ENCODE measurements at regions not wholly inside any gene's neighbourhood (a gene's known extent, or its start where the extent isn't known, plus 50 kb on each side); places are given as distances from the start of the nearest gene placed in this dataset.

GRCh38 chr2:7570247-7570646, 653.0 kb downstream of the RNF144A start:
- DNase-seq (ENCODE audit: extremely low spot score): no peak
- CTCF ChIA-PET: interaction anchor here (0.9 kb wide), 1 partner anchor 9 kb away, joined by 3 read pairs; no protein-coding TSS in a partner anchor
- POLR2A ChIA-PET: no interaction called here
- TF ChIP-seq, protein P1, sequence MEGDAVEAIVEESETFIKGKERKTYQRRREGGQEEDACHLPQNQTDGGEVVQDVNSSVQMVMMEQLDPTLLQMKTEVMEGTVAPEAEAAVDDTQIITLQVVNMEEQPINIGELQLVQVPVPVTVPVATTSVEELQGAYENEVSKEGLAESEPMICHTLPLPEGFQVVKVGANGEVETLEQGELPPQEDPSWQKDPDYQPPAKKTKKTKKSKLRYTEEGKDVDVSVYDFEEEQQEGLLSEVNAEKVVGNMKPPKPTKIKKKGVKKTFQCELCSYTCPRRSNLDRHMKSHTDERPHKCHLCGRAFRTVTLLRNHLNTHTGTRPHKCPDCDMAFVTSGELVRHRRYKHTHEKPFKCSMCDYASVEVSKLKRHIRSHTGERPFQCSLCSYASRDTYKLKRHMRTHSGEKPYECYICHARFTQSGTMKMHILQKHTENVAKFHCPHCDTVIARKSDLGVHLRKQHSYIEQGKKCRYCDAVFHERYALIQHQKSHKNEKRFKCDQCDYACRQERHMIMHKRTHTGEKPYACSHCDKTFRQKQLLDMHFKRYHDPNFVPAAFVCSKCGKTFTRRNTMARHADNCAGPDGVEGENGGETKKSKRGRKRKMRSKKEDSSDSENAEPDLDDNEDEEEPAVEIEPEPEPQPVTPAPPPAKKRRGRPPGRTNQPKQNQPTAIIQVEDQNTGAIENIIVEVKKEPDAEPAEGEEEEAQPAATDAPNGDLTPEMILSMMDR (IDR thresholded peaks at IDR 0.05; ENCODE audit: control extremely low read depth, extremely low read depth, low read depth, missing control alignments): no peak

DNA sequence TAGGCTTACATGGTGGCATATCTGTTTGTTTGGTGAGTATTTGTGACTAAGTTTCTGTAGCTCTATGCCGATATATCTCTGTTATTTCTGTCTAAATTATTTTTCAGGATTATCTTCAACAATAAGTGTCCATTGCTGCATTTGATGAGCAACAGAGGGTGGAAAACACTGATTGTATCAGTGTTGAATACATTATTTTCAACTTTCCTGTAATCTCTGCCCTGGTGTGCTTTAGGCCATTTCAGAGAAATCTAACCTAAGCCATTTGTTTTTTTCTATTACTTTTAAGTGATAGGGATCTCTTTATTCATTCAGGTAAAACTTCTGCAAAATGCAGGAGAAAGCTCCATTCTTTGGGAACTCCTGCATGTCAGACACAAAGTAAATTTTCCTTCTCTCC, 654.5 kb downstream of the RNF144A start:
- ChIA-PET CTCF (no interaction called here), POLR2A (no interaction called here)
- no peak for DNase-seq (ENCODE audit: extremely low spot score)
- TF ChIP-seq, protein P1 (IDR thresholded peaks at IDR 0.05; ENCODE audit: control extremely low read depth, extremely low read depth, low read depth, missing control alignments): no peak

DNA sequence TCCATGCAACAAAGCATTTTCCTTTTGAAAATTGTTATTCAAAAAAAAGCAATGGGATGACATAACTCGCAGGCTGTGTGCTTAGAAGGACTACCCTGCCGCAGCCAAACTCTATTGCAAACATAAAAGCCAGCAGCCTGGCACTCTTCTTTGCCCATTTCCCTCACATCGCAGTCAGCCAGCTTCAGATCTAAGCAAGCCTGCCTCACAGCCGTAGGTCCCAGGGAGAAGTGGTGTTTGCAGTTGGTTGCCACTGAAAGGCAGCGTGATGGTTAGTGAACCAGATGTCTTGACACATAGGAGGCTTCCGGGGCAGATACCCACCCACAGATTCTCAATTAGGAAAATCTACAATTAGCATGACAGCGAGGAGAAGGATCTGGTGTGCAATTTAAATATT, 655.2 kb downstream of the RNF144A start:
- no peak for DNase-seq (ENCODE audit: extremely low spot score)
- TF ChIP-seq, protein P1 (IDR thresholded peaks at IDR 0.05; ENCODE audit: control extremely low read depth, extremely low read depth, low read depth, missing control alignments): no peak
- POLR2A ChIA-PET: no interaction called here
- CTCF ChIA-PET: no interaction called here

DNA sequence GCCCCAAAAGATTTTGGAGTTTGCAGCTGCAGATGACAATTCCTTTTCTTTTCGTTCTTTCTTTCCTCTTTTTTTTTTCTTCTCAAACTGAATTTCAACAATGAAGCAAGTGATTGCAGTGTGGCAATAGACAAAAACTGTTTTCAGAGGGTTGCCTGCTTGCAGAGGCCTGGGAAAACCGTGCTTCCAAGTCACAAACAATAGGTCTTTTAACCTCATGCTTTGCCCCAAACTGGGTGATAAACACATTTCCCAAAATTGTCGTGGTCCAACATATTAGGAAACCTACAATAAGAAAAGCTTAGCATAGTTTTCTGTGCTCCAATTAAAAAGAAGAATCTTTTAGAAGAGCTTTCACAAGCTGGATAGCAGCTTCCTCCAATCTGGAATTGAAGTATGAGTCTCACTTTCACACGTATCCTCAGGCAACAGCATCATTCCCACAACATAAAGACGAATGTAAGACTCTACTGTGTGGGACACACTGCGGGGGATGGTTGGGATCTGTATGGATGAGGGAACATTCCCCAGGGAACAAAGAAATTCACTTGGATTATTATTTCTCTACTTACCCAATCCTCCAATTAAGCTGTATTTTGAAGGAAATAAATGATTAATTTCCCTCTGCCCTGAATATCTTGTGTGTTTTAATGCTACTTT, 656.1 kb downstream of the RNF144A start:
- CTCF ChIA-PET: no interaction called here
- no peak for DNase-seq (ENCODE audit: extremely low spot score)
- TF ChIP-seq, protein P1 (IDR thresholded peaks at IDR 0.05; ENCODE audit: control extremely low read depth, extremely low read depth, low read depth, missing control alignments): no peak
- POLR2A ChIA-PET: no interaction called here

- ChIA-PET POLR2A (no interaction called here), CTCF (interaction anchor here (0.9 kb wide), 1 partner anchor 97 kb away, joined by 3 read pairs; no protein-coding TSS in a partner anchor)
- no peak for DNase-seq (ENCODE audit: extremely low spot score)
- TF ChIP-seq, protein P1 (IDR thresholded peaks at IDR 0.05; ENCODE audit: control extremely low read depth, extremely low read depth, low read depth, missing control alignments): no peak
Observed at GRCh38 chr2:7574385-7574784, 657.2 kb downstream of the RNF144A start.

DNA sequence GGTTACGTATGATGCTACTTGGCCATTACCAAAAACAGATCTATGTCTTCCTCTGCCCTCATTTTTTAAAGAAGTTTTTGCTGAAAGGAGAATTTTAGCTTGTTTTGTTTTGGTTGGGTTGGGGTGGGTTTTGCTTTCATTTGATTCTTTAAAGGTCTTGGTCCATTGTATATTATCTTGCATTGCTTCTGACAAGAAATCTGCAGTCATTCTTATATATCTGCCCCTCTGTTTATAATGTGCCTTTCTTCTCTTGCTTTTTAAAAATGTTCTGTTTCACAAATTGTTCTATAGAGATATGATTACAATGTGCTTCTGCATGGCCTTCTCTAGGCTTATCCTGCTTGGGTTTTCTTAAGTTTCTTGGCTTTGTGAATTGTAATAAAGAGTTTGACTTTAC, 660.6 kb downstream of the RNF144A start:
- CTCF ChIA-PET: no interaction called here
- no peak for DNase-seq (ENCODE audit: extremely low spot score)
- POLR2A ChIA-PET: no interaction called here
- TF ChIP-seq, protein P1 (IDR thresholded peaks at IDR 0.05; ENCODE audit: control extremely low read depth, extremely low read depth, low read depth, missing control alignments): no peak
